ENCODE measurements at regions not wholly inside any gene's neighbourhood (a gene's known extent, or its start where the extent isn't known, plus 50 kb on each side); places are given as distances from the start of the nearest gene placed in this dataset.

DNA sequence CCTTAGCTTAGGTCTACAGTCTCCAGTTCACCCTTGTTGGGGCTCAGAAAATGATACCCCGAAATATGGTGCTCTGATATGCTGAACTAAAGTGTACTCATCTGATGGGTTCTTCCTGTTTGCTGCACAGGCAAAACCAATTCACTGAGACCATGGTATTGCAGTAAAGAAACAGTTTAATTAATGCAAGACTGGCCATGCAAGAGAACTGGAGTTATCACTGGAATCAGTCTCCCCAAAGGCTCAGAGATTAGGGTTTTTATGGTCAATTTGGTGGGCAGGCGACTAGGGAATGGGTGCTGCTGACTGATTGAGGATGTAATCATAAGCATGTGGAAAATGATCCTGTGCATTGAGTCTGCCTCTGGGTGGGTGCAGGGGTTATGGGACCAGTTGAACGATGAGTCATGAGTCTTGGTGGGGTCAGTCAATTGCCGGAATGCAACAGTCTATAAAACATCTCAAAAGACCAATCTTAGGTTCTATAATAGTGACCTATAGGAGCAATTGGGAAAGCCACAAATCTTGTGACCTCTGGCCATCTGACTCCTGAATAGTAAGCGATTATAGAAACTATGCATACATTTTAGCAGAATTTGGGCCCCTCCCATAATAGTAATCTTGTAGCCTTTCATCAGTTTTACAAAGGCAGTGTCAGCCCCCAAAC is 113.0 kb upstream of the ANKRD55 start:
- TF ChIP-seq POLR2A (IDR thresholded peaks at IDR 0.05; ENCODE audit: low read depth, low read length) (no peak), POLR2AphosphoS5 (IDR thresholded peaks at IDR 0.05; ENCODE audit: low read depth, low read length) (no peak), TAF1 (IDR thresholded peaks at IDR 0.05; ENCODE audit: low read depth, low read length) (no peak), SPI1 (IDR thresholded peaks at IDR 0.05; ENCODE audit: low read depth, low read length) (no peak)

Measured in GM12891 (cell line).